ENCODE measurements at regions not wholly inside any gene's neighbourhood (a gene's known extent, or its start where the extent isn't known, plus 50 kb on each side); places are given as distances from the start of the nearest gene placed in this dataset.

GRCh38 chr20:53660078-53660909 is 66.7 kb upstream of the ZNF217 start:
- TF ChIP-seq CTCF (IDR thresholded peaks at IDR 0.05) (no peak), EZH2 (IDR thresholded peaks at IDR 0.05) (no peak), EZH2phosphoT487 (IDR thresholded peaks at IDR 0.05) (no peak)

Measured in neural progenitor cell (in vitro differentiated cells).